ENCODE measurements at regions not wholly inside any gene's neighbourhood (a gene's known extent, or its start where the extent isn't known, plus 50 kb on each side); places are given as distances from the start of the nearest gene placed in this dataset.
"Not testable (repeated sequence)": the region's sequence is repeated elsewhere in the genome, so short reads cannot be mapped to it uniquely, and the experiment has no call there.

- no peak for DNase-seq
These were observed 205.8 kb upstream of the RAI14 start for GRCh38 chr5:34450338-34450737.

GRCh38 chr5:34452170-34452828, 203.8 kb upstream of the RAI14 start:
- DNase-seq = no peak

GRCh38 chr5:34455098-34455497, 201.0 kb upstream of the RAI14 start:
- DNase-seq = no peak

- DNase-seq = no peak
These were observed 196.2 kb upstream of the RAI14 start for GRCh38 chr5:34459908-34460307.

GRCh38 chr5:34460496-34460895, 195.6 kb upstream of the RAI14 start:
- no peak for DNase-seq

GRCh38 chr5:34464829-34465228, 191.3 kb upstream of the RAI14 start:
- DNase-seq = no peak

- peak; percentile 32 for DNase-seq
These were observed 190.8 kb upstream of the RAI14 start for GRCh38 chr5:34465301-34465700.

GRCh38 chr5:34466519-34467388, 189.4 kb upstream of the RAI14 start:
- DNase-seq = not testable (repeated sequence)

GRCh38 chr5:34467436-34467835, 188.7 kb upstream of the RAI14 start:
- no peak for DNase-seq

GRCh38 chr5:34467984-34468383, 188.1 kb upstream of the RAI14 start:
- not testable (repeated sequence) for DNase-seq

GRCh38 chr5:34469971-34470370, 186.2 kb upstream of the RAI14 start:
- no peak for DNase-seq

GRCh38 chr5:34474573-34475021, 181.5 kb upstream of the RAI14 start:
- DNase-seq = peak; percentile 32

GRCh38 chr5:34475249-34475966, 180.7 kb upstream of the RAI14 start:
- no peak for DNase-seq

GRCh38 chr5:34476941-34477565, 179.1 kb upstream of the RAI14 start:
- no peak for DNase-seq

- no peak for DNase-seq
These were observed 175.2 kb upstream of the RAI14 start for GRCh38 chr5:34480810-34481528.

- DNase-seq = no peak
These were observed 172.6 kb upstream of the RAI14 start for GRCh38 chr5:34483442-34484033.

- DNase-seq = no peak
These were observed 171.8 kb upstream of the RAI14 start for GRCh38 chr5:34484216-34484920.

- no peak for DNase-seq
These were observed 170.4 kb upstream of the RAI14 start for GRCh38 chr5:34485768-34486030.

GRCh38 chr5:34486160-34486848, 169.8 kb upstream of the RAI14 start:
- peak; percentile 81 for DNase-seq

- DNase-seq = no peak
These were observed 169.3 kb upstream of the RAI14 start for GRCh38 chr5:34486849-34487158.

All from NCI-H2171 (cell line).